CD1c-positive myeloid dendritic cell (primary cell): ENCODE measurements at regions not wholly inside any gene's neighbourhood (a gene's known extent, or its start where the extent isn't known, plus 50 kb on each side); places are given as distances from the start of the nearest gene placed in this dataset.

Source experiments
- DNase-seq: peaks from one replicate; pipeline ENCODE4 v3.0.0-alpha.2; 2016; ENCODE audit errors: extremely low spot score

GRCh38 chr2:120606931-120607330 is 128.7 kb upstream of the GLI2 start:
- no peak for DNase-seq

- DNase-seq = no peak
These were observed 128.2 kb upstream of the GLI2 start for GRCh38 chr2:120607506-120607905.

GRCh38 chr2:120607996-120608395 is 127.7 kb upstream of the GLI2 start:
- no peak for DNase-seq

- DNase-seq = no peak
These were observed 125.8 kb upstream of the GLI2 start for GRCh38 chr2:120609826-120610395.

GRCh38 chr2:120611016-120611415 is 124.7 kb upstream of the GLI2 start:
- DNase-seq = no peak

- no peak for DNase-seq
These were observed 123.7 kb upstream of the GLI2 start for GRCh38 chr2:120611961-120612360.

GRCh38 chr2:120612471-120612870 is 123.2 kb upstream of the GLI2 start:
- no peak for DNase-seq

- no peak for DNase-seq
These were observed 122.7 kb upstream of the GLI2 start for GRCh38 chr2:120612931-120613330.

- DNase-seq = no peak
These were observed 121.7 kb upstream of the GLI2 start for GRCh38 chr2:120613742-120614571.

GRCh38 chr2:120614901-120615300 is 120.8 kb upstream of the GLI2 start:
- no peak for DNase-seq

- DNase-seq = no peak
These were observed 119.4 kb upstream of the GLI2 start for GRCh38 chr2:120616261-120616660.

GRCh38 chr2:120617055-120617454 is 118.6 kb upstream of the GLI2 start:
- DNase-seq = no peak

- DNase-seq = no peak
These were observed 116.8 kb upstream of the GLI2 start for GRCh38 chr2:120618830-120619229.

- no peak for DNase-seq
These were observed 116.1 kb upstream of the GLI2 start for GRCh38 chr2:120619579-120619978.

GRCh38 chr2:120620025-120620793 is 115.5 kb upstream of the GLI2 start:
- no peak for DNase-seq

GRCh38 chr2:120622159-120622869 is 113.4 kb upstream of the GLI2 start:
- DNase-seq = no peak

- DNase-seq = no peak
These were observed 112.5 kb upstream of the GLI2 start for GRCh38 chr2:120622886-120623753.

- no peak for DNase-seq
These were observed 111.5 kb upstream of the GLI2 start for GRCh38 chr2:120624061-120624737.

- DNase-seq = no peak
These were observed 110.8 kb upstream of the GLI2 start for GRCh38 chr2:120624738-120625446.
